ENCODE measurements at regions not wholly inside any gene's neighbourhood (a gene's known extent, or its start where the extent isn't known, plus 50 kb on each side); places are given as distances from the start of the nearest gene placed in this dataset.

DNA sequence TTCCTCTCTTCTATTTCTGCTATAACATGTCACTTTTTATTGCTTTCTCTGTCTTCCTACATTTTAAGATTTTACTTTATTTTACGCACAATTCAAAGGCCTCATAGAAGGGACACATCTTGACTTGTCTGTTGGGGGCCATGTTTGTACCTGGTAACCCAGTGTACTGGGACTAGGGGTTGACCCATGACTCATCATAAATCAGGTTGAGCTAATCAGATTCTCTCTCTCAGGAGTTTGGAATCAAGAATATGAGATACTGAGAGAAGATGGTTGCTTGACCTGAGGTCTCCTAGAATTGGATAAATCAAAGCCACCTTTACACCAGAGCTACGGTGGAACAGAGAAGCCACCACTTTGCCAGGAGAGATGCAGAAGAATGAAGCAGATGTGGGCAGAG, 153.0 kb downstream of the UXS1 start:
- H3K9me3 ChIP-seq (ENCODE audit: low read length) = no peaks in the 10 kb centered on the region
- no peaks in the 10 kb centered on the region for H3K79me2 ChIP-seq (replicated peaks; ENCODE audit: insufficient read depth, low read length)
- H3K27ac ChIP-seq (ENCODE audit: low read length) = no peak overlapping the region
- H3K9me2 ChIP-seq (ENCODE audit: insufficient read depth, low read length) = no peaks in the 10 kb centered on the region
- no peaks in the 10 kb centered on the region for H4K20me1 ChIP-seq (ENCODE audit: insufficient read depth)
- no peaks in the 10 kb centered on the region for H3K36me3 ChIP-seq (ENCODE audit: insufficient read depth, low read length)
- no peaks in the 10 kb centered on the region for H3K27me3 ChIP-seq (ENCODE audit: insufficient read depth, low read depth, low read length)
- TF ChIP-seq RAD21 (conservative IDR thresholded peaks at IDR 0.05) (no peak), EZH2 (IDR thresholded peaks at IDR 0.05; ENCODE audit: borderline replicate concordance, insufficient read depth, low read length, poor library complexity, severe bottlenecking) (no peak), EP300 (conservative IDR thresholded peaks at IDR 0.05; ENCODE audit: poor library complexity, severe bottlenecking) (no peak), SMC3 (conservative IDR thresholded peaks at IDR 0.05; ENCODE audit: poor library complexity) (no peak), TAF1 (IDR thresholded peaks at IDR 0.05; ENCODE audit: low read depth) (no peak), MXI1 (conservative IDR thresholded peaks at IDR 0.05; ENCODE audit: poor library complexity, severe bottlenecking) (no peak), POLR2AphosphoS5 (IDR thresholded peaks at IDR 0.05) (no peak)
- TF ChIP-seq, protein P1, sequence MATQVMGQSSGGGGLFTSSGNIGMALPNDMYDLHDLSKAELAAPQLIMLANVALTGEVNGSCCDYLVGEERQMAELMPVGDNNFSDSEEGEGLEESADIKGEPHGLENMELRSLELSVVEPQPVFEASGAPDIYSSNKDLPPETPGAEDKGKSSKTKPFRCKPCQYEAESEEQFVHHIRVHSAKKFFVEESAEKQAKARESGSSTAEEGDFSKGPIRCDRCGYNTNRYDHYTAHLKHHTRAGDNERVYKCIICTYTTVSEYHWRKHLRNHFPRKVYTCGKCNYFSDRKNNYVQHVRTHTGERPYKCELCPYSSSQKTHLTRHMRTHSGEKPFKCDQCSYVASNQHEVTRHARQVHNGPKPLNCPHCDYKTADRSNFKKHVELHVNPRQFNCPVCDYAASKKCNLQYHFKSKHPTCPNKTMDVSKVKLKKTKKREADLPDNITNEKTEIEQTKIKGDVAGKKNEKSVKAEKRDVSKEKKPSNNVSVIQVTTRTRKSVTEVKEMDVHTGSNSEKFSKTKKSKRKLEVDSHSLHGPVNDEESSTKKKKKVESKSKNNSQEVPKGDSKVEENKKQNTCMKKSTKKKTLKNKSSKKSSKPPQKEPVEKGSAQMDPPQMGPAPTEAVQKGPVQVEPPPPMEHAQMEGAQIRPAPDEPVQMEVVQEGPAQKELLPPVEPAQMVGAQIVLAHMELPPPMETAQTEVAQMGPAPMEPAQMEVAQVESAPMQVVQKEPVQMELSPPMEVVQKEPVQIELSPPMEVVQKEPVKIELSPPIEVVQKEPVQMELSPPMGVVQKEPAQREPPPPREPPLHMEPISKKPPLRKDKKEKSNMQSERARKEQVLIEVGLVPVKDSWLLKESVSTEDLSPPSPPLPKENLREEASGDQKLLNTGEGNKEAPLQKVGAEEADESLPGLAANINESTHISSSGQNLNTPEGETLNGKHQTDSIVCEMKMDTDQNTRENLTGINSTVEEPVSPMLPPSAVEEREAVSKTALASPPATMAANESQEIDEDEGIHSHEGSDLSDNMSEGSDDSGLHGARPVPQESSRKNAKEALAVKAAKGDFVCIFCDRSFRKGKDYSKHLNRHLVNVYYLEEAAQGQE (IDR thresholded peaks at IDR 0.05; ENCODE audit: borderline replicate concordance) = no peak
- TF ChIP-seq, protein P2, sequence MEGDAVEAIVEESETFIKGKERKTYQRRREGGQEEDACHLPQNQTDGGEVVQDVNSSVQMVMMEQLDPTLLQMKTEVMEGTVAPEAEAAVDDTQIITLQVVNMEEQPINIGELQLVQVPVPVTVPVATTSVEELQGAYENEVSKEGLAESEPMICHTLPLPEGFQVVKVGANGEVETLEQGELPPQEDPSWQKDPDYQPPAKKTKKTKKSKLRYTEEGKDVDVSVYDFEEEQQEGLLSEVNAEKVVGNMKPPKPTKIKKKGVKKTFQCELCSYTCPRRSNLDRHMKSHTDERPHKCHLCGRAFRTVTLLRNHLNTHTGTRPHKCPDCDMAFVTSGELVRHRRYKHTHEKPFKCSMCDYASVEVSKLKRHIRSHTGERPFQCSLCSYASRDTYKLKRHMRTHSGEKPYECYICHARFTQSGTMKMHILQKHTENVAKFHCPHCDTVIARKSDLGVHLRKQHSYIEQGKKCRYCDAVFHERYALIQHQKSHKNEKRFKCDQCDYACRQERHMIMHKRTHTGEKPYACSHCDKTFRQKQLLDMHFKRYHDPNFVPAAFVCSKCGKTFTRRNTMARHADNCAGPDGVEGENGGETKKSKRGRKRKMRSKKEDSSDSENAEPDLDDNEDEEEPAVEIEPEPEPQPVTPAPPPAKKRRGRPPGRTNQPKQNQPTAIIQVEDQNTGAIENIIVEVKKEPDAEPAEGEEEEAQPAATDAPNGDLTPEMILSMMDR (IDR thresholded peaks at IDR 0.05; ENCODE audit: poor library complexity, severe bottlenecking) = no peak
- H3K4me2 ChIP-seq (ENCODE audit: low read length) = no peak overlapping the region
- H2AFZ ChIP-seq (ENCODE audit: low read depth, low read length) = no peak overlapping the region
- no peaks in the 10 kb centered on the region for H3F3A ChIP-seq (ENCODE audit: insufficient read depth, low read length, poor library complexity, severe bottlenecking)
- H3K4me3 ChIP-seq (ENCODE audit: low read length) = no peak overlapping the region
- H3K9ac ChIP-seq (ENCODE audit: low read length) = no peak overlapping the region

DNA sequence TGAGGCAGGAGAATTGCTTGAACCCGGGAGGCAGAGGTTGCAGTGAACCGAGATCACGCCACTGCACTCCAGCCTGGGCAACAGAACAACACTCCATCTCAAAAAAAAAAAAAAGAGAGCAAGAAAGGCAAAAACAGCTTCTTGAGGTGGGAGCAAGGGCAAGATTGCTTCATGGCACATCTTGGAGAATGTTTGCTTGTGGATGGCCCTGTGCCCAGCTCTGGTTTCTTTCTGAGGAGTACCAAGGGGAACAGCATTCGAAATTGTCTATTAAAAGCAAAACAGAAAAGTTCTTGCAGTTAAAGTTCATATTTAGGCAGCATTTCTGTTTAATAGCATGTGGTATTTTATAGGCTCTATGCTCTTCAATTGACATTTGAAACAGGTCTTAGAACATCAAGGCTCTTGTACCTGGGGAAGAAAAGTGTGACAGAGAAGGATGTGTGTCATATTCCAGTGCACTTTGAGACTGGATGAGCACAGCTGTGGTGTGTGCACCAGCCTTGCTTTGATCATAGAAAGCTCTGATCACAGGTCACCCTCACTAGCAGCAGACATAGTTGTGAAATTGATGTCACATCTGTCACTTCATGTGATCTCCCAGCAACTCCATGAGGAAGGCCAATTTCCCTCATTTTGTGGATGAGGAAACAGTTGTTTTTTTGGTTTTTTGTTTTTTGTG, 154.3 kb downstream of the UXS1 start:
- H2AFZ ChIP-seq (ENCODE audit: low read depth, low read length) = no peak overlapping the region

More for the DNA sequence above, 154.3 kb downstream of the UXS1 start:
- no peak for TF ChIP-seq SMC3 (conservative IDR thresholded peaks at IDR 0.05; ENCODE audit: poor library complexity)
- TF ChIP-seq EP300 (conservative IDR thresholded peaks at IDR 0.05; ENCODE audit: poor library complexity, severe bottlenecking) = no peak
- no peak for TF ChIP-seq RAD21 (conservative IDR thresholded peaks at IDR 0.05)
- no peak for TF ChIP-seq MXI1 (conservative IDR thresholded peaks at IDR 0.05; ENCODE audit: poor library complexity, severe bottlenecking)
- no peak for TF ChIP-seq TAF1 (IDR thresholded peaks at IDR 0.05; ENCODE audit: low read depth)
- TF ChIP-seq POLR2AphosphoS5 (IDR thresholded peaks at IDR 0.05) = no peak
- TF ChIP-seq, protein P2 (IDR thresholded peaks at IDR 0.05; ENCODE audit: poor library complexity, severe bottlenecking) = no peak
- TF ChIP-seq, protein P1 (IDR thresholded peaks at IDR 0.05; ENCODE audit: borderline replicate concordance) = no peak
- no peak for TF ChIP-seq EZH2 (IDR thresholded peaks at IDR 0.05; ENCODE audit: borderline replicate concordance, insufficient read depth, low read length, poor library complexity, severe bottlenecking)
- H3K79me2 ChIP-seq (replicated peaks; ENCODE audit: insufficient read depth, low read length) = no peaks in the 10 kb centered on the region
- no peaks in the 10 kb centered on the region for H3K36me3 ChIP-seq (ENCODE audit: insufficient read depth, low read length)
- no peaks in the 10 kb centered on the region for H3K27me3 ChIP-seq (ENCODE audit: insufficient read depth, low read depth, low read length)
- no peak overlapping the region for H3K4me3 ChIP-seq (ENCODE audit: low read length)
- no peak overlapping the region for H3K27ac ChIP-seq (ENCODE audit: low read length)
- H3K9me3 ChIP-seq (ENCODE audit: low read length) = no peaks in the 10 kb centered on the region
- H3F3A ChIP-seq (ENCODE audit: insufficient read depth, low read length, poor library complexity, severe bottlenecking) = no peaks in the 10 kb centered on the region
- no peaks in the 10 kb centered on the region for H4K20me1 ChIP-seq (ENCODE audit: insufficient read depth)
- no peaks in the 10 kb centered on the region for H3K9me2 ChIP-seq (ENCODE audit: insufficient read depth, low read length)
- no peak overlapping the region for H3K9ac ChIP-seq (ENCODE audit: low read length)
- H3K4me2 ChIP-seq (ENCODE audit: low read length) = no peak overlapping the region

Data from neural cell (in vitro differentiated cells).